EH (cell line): ENCODE measurements at regions not wholly inside any gene's neighbourhood (a gene's known extent, or its start where the extent isn't known, plus 50 kb on each side); places are given as distances from the start of the nearest gene placed in this dataset.
"Not testable (repeated sequence)": the region's sequence is repeated elsewhere in the genome, so short reads cannot be mapped to it uniquely, and the experiment has no call there.

Experiments used
- DNase-seq: peaks from one replicate; pipeline ENCODE4 v3.0.0-alpha.2; 2015; ENCODE audit warnings: low read depth

- DNase-seq = no peak
Observed at GRCh38 chr21:15119486-15119885, 54.7 kb upstream of the NRIP1 start.

GRCh38 chr21:15121097-15121654, 56.4 kb upstream of the NRIP1 start:
- DNase-seq = no peak

GRCh38 chr21:15121655-15122120, 56.9 kb upstream of the NRIP1 start:
- no peak for DNase-seq

GRCh38 chr21:15122241-15122640, 57.4 kb upstream of the NRIP1 start:
- no peak for DNase-seq

GRCh38 chr21:15124731-15125130, 59.9 kb upstream of the NRIP1 start:
- DNase-seq = no peak

GRCh38 chr21:15126948-15127347, 62.1 kb upstream of the NRIP1 start:
- no peak for DNase-seq

GRCh38 chr21:15127437-15127836, 62.6 kb upstream of the NRIP1 start:
- DNase-seq = no peak

- DNase-seq = no peak
Observed at GRCh38 chr21:15128267-15128666, 63.5 kb upstream of the NRIP1 start.

GRCh38 chr21:15128714-15129113, 63.9 kb upstream of the NRIP1 start:
- DNase-seq = not testable (repeated sequence)

GRCh38 chr21:15130326-15130725, 65.5 kb upstream of the NRIP1 start:
- no peak for DNase-seq

GRCh38 chr21:15130751-15131150, 66.0 kb upstream of the NRIP1 start:
- DNase-seq = no peak

- DNase-seq = no peak
Observed at GRCh38 chr21:15132781-15133180, 68.0 kb upstream of the NRIP1 start.

- DNase-seq = no peak
Observed at GRCh38 chr21:15134701-15135470, 70.1 kb upstream of the NRIP1 start.

- DNase-seq = no peak
Observed at GRCh38 chr21:15135867-15136629, 71.2 kb upstream of the NRIP1 start.

- DNase-seq = no peak
Observed at GRCh38 chr21:15138490-15138889, 73.7 kb upstream of the NRIP1 start.

- no peak for DNase-seq
Observed at GRCh38 chr21:15139898-15140297, 75.1 kb upstream of the NRIP1 start.

GRCh38 chr21:15140321-15141019, 75.7 kb upstream of the NRIP1 start:
- no peak for DNase-seq

- no peak for DNase-seq
Observed at GRCh38 chr21:15141261-15141970, 76.6 kb upstream of the NRIP1 start.

- DNase-seq = no peak
Observed at GRCh38 chr21:15144026-15144425, 79.2 kb upstream of the NRIP1 start.

GRCh38 chr21:15148437-15148836, 83.6 kb upstream of the NRIP1 start:
- no peak for DNase-seq

- DNase-seq = no peak
Observed at GRCh38 chr21:15149600-15150224, 84.9 kb upstream of the NRIP1 start.
